NOMO-1 (cell line): ENCODE measurements at regions not wholly inside any gene's neighbourhood (a gene's known extent, or its start where the extent isn't known, plus 50 kb on each side); places are given as distances from the start of the nearest gene placed in this dataset.
"Not testable (repeated sequence)": the region's sequence is repeated elsewhere in the genome, so short reads cannot be mapped to it uniquely, and the experiment has no call there.

Experiments used
- DNase-seq, 2 experiments: peaks; one replicate each; lab custom pipeline; 2025; ENCODE audit not compliant: unreplicated experiment in 2 of 2; lab: John Stamatoyannopoulos, UW

DNA sequence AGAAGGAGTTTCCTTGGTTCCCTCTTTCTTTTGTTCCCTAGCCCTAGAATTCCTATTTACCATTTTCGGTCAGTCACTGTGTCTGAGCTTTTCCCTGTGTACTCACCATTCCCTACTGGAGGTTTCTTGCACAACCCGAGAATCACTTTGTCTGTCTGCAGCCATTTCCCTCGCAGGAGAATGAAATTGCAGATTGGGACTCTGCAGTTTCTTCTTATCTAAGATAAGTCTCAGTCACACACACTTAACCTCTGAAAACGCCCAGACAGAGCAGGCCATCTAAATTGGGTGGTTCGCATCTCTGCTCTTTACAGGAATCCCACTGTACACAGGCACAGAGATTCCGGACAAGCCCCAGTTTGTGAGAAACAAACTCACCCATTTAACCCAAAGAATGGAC is 58.6 kb upstream of the CNTNAP2 start:
- no peak for DNase-seq

DNA sequence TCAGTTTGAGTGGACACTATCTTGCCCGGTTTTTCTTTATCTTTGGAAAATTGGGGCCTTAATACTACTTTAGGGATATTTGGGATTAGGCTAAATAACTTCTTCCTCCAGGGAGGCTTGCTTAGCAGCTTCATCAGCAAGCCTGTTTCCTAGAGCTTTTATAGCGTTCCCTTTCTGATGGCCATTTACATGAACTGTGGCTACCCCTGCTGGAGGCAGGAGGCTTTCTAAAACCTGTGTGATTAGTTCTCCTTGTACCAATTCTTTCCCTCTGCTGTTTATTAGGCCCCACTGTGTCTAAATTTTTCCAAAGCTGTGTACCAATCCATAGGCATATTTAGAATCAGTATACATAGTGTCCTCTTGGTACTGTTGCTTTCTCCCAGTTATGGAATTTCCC is 61.7 kb upstream of the CNTNAP2 start:
- DNase-seq: no peak

DNA sequence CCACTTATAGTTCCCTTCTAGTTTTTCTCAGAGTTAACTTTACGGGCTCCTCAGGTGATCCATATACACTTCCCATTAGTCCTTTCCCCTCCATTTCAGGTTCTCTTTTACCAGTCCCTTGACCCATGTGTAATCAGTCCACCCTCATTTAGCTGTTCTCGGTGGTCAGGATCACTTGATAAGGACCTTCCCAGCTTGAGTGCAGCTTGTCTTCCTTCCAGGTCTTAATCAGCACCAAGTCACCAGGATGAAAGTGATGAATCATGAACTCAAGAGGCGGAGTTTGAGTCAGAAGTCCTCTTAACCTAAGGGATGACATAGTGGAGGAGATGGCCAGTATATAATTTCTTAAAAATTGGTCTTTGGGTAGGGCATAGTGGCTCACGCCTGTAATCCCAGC is 63.1 kb upstream of the CNTNAP2 start:
- no peak for DNase-seq

DNA sequence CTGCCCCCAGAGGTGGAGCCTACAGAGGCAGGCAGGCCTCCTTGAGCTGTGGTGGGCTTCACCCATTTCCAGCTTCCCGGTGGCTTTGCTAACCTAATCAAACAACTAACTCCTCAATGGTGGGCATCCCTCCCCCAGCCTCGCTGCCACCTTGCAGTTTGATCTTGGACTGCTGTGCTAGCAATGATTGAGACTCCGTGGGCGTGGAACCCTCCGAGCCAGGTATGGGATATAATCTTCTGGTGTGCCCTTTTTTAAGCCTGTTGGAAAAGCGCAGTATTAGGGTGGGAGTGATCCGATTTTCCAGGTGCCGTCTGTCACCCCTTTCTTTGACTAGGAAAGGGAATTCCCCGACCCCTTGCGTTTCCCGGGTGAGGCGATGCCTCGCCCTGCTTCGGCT is 73.3 kb upstream of the CNTNAP2 start:
- DNase-seq: not testable (repeated sequence)

DNA sequence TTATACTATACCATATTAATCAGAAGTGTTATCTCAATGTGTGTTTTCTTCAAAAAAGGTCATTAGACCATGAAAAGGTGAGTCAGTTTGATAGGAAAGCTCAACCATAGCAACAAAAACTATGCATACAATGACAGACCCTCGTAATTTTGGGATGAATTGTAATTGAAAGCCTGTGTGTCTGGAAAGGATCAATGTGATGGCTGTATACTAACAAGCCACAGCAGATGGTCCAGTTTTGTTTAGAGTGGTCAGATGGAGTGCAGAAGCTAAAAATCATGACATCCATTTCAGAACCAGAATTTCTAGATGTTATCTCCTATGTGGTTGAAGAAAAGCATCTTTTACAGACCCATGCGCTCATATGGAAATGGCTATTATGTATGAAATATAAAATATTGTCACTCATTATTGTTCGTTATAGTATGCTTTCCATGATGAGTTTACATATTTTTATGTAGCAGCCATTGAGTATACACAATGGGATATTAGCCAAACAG is 88.3 kb upstream of the CNTNAP2 start:
- DNase-seq: no peak

DNA sequence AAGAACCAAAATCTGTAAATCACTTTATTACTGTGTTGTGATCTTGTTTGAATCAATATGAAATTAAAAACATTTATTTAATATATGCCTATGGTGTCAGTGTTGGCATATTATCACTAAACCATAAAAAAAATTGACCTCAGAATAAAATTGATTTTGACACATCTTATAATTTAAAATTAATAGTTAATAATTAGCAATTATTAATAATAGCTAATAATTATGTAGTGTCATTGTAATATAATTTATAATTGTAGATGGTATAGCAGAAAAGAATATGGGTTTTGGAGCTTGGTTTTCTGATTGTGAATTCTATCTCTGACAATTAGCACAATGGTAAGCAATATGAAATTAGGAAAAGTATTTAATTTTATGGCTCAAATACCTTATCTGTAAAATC is 89.4 kb upstream of the CNTNAP2 start:
- no peak for DNase-seq

DNA sequence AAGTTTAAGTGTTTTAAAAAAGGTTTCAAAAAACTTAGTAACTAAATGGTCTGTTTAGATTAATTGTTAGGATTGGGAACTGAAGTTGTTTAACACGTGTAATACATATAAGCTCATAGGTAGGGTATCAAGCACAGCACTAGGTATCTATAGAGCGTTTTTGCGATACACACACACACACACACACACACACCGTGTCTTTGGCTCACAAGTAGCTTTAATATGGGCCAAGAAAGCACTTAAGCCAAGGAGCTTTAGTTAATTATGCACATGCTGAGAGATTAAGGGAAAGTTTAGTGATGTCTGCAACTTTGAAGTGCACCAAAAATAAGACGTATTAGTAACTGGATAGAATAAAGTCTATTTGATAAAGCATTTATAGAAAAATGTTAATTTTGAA is 93.8 kb upstream of the CNTNAP2 start:
- DNase-seq: no peak

DNA sequence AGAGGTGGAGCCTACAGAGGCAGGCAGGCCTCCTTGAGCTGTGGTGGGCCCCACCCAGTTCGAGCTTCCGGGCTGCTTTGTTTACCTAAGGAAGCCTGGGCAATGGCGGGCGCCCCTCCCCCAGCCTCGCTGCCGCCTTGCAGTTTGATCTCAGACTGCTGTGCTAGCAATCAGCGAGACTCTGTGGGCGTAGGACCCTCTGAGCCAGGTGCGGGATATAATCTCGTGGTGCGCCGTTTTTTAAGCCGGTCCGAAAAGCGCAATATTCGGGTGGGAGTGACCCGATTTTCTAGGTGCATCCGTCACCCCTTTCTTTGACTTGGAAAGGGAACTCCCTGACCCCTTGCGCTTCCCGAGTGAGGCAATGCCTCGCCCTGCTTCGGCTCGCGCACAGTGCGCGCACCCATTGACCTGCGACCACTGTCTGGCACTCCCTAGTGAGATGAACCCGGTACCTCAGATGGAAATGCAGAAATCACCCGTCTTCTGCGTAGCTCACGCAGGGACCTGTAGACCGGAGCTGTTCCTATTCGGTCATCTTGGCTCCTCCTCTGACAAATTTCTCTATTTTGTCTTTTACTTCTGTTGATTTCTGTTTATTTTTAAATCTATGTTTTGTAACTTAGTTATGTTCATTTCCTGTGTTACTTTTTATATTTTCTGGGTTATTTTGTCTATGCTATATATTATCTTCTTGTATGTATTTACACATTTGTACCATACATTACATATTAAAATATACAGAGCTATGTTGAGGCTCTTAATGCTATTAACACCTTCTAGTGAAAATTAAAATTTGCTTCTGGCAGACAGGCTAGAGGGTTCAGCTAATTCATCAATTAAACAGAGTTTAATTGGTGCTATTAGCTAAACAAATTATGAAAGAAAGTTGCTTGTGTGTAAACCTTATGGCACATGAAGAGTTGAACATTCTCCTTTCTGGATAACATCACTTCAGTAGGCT is 97.3 kb upstream of the CNTNAP2 start:
- DNase-seq: not testable (repeated sequence)

DNA sequence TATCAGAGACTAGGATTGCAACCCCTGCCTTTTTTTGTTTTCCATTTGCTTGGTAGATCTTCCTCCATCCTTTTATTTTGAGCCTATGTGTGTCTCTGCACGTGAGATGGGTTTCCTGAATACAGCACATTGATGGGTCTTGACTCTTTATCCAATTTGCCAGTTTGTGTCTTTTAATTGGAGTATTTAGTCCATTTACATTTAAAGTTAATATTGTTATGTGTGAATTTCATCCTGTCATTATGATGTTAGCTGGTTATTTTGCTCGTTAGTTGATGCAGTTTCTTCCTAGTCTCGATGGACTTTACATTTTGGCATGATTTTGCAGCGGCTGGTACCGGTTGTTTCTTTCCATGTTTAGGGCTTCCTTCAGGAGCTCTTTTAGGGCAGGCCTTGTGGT is 99.2 kb upstream of the CNTNAP2 start:
- DNase-seq: not testable (repeated sequence)

DNA sequence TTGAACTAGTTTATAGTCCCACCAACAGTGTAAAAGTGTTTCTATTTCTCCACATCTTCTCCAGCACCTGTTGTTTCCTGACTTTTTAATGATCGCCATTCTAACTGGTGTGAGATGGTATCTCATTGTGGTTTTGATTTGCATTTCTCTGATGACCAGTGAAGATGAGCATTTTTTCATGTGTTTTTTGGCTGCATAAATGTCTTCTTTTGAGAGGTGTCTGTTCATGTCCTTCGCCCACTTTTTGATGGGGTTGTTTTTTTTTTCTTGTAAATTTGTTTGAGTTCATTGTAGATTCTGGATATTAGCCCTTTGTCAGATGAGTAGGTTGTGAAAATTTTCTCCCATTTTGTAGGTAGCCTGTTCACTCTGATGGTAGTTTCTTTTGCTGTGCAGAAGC is 102.4 kb upstream of the CNTNAP2 start:
- DNase-seq: not testable (repeated sequence)

DNA sequence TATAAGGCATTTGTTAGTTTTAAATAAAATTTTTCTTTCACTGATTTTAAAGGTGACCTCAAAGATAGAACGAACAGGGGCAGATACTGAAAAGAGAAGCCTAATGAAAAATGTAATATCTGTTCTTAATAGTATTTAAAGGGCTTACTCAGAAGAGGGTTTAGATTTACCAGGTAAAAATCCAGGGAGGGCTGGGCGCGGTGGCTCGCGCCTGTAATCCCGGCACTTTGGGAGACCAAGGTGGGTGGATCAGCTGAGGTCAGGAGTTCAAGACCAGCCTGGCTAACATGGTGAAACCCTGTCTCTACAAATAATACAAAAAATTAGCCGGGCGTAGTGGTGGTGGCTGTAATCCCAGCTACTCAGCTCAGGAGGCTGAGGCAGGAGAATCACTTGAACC is 108.3 kb upstream of the CNTNAP2 start:
- no peak for DNase-seq

DNA sequence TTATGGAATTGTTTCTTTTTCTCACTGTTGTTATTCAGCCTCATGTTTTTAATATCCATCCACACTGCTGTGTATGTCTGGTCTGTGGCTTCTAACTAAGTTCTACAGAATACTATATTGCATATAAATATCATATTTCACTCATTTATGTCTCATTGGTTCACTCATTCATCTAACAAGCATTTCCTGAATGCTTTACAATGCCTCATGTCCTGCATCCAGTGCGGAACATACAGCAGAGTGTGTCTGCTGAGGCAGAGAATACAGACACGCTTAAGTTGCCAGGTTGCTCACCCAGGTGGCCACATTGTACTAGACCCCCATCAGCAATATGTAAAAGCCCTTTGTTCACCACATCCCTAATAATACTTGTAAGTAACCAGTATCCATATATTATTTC is 111.8 kb upstream of the CNTNAP2 start:
- no peak for DNase-seq

DNA sequence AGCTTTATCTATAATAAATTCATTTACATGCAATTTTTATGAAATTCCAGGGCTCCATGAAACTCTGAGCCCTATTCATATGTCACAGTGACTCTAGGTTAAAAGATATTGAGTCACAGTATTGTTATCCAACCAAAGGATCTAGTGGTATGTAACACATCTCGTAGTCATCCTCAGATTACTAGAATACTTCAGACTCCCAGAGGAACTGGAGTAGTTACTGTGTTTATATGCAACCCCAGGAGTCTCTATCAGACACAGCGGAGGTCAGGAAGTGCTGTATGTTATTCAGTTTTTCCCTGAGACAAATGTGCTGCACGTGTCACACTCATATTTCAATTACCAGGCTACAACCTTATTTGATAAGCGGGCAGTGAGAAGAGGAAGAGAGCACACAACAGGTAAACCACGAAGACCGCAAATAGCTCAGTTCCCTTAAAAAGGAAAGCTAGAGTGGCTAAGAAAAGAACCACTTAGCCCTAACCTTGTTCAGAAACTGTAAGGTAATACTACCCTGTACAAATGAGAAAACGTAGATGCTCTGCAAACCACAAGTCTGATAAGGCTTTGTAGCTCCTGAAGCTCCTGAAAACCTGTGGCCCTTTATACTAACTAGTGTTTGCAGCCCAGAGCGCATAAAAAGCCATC is 114.0 kb upstream of the CNTNAP2 start:
- no peak for DNase-seq

DNA sequence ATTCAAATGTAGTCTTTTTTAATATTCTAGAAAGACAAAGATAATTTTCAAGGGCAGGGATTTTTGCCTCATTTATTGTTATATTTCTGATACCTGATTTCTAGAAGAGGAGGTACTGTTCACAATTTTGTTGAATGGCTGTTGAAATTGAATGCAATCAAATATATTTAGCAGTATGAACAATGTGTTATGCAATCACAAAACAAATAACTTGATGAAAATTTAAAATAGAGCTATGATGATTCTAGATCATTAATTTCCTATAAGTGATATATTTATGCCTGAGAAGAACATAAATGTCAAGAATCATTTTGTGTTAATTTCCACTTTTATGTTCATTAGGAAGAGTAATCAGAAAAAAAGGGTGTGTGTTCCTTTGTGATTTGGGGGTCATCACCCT is 114.6 kb upstream of the CNTNAP2 start:
- no peak for DNase-seq

DNA sequence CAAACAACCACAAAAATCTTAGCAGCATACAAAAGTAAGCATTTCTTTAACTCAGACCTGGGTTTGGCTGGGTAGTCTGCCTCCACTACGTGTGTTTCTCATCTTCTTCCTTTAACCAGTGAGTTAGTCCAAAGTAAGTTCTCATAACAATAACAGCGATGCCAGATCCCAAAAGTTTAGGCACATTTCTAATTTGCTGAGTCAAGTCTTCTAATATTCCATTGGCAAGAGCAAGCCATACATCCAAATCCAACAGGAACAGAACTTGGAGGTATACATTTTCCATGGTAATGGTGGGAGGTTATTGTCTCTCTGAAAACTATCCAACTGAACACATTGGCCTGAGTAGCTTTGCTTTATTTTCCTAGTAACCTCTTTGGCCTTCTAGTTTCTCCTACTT is 115.7 kb upstream of the CNTNAP2 start:
- no peak for DNase-seq

DNA sequence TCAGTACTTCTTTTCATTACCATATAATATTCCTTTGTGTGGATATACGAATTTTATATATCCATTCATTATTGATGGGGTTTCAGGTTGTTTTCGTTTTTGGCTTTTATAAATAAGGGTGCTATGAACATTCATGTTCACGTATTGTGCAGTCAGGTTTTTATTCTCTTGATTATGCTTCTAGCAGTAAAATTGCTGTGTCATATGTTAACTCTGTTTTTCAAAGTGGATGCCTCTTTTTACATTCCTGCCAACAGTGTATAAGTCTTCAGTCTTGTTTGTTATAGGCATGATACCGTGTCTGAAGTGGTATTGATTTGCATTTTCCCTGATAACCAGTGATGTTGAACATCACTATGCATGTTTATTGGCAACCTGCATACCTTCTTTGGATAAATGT is 127.1 kb upstream of the CNTNAP2 start:
- DNase-seq: no peak

DNA sequence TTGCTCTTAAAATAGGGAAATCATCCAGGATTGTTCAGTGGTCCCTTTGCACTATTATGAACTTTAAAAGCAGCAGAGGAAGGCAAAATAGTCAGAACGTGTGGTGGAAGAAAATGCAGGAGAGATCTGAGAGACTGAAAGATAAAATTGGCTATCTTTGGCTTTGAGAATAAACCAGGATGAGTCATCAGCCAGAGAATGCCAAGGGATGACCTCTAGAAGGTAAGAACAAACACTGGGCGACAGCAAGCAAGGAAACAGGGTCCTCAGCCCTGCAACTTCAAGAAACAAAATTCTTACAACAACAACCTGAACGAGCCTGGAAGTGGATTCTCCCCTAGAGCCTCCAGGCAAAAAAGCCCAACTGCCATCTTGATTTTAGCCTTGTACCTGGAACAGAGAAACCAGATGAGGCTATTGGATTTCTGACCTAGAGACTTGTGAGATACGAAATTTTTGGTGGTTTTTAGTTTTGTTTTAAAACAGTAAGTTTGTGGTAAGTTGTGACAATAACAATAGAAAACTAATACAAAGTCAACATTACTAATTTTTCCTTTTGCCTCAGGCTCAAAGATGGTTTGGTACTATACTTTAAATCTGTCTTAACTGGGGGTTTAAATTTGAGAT is 130.2 kb upstream of the CNTNAP2 start:
- no peak for DNase-seq

DNA sequence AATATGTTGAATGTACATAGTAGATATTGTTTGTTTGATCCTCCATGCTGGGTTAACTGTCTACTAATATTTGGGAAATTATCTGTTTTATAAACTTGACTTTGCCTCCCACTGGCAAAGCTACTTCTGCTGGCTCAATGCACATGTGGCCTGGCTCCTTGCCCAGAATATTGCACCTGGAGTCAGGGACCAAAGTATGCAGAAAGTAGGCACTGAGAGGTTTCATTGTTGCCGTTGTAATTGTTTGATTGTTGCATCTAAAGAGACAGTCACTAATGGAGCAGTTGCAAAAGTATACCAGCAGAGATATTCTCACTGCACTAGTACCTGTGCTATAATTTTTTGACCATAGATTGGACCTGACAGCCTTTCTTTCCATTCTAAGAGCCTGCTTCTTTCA is 137.8 kb upstream of the CNTNAP2 start:
- DNase-seq: no peak

DNA sequence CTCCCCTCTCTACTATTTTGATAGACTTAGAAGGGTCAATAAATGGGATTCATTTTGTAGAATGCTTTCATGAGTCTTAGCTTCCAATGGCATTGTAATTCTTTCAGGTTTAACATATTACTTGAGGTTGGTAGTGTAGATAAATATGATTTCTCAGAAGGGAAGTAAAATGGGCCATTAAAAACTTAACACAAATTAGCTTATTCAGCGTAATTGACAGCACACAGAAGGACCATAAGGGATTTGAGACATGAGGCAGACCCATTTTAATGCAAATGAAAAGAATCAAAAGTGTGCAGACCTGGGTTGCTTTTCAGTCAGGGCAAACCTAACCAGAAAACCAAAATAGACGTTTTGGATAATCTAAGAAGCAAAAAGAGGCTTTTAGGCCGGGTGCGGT is 156.6 kb upstream of the CNTNAP2 start:
- DNase-seq: no peak

DNA sequence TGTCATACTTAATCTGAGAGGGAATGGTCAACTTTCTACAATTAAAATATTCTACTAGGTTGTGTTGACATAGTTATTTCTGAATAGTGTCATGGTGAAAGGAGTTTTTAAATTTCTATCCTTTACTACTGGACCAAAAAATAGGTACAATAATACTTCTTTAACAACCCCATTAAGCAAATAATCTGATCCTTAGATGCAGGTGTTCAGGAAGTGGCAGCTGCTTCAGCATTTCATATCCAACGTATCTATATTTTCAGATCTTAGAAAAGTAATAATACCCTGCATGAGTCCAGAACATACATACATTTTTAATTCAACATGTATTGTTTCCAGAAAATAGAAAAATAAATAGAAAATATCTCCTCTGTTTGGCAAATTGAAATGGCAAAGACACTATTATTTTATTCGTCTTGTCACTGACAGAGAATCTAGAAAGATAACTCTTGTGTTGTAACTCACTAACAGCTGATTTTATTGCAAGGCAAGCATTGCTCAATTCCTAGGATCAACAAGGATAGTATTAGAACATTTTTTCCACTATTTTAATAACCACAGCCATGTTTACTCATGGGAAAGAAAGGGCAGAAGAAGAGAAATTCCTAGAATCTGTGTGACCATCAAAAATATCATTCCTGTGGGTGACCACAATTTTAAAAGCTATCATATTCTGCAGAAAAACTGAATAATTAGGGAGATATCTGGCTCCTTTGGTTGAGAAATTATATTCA is 159.3 kb upstream of the CNTNAP2 start:
- DNase-seq: no peak

DNA sequence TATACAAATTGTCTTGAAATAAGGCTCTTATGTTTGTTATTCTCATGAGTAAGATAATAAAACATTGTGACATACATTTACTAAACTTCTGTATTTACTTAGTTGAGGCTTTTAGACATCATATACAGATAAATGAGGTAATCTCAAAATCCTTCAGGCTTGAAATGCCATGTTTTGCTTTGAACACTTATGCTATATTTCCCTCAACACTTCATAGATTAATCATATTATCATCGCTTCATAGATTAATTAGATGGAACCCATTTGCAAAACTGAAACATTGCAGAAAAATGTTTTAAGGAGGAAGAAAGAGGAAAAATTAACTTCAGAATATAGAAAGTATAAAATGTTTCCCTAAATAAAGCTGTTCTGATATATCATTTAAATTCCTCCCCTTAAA is 165.0 kb upstream of the CNTNAP2 start:
- no peak for DNase-seq
